HG03469 (cell line): ENCODE measurements at regions not wholly inside any gene's neighbourhood (a gene's known extent, or its start where the extent isn't known, plus 50 kb on each side); places are given as distances from the start of the nearest gene placed in this dataset.

Experiments used
- ATAC-seq: cut with Tn5 transposase; IDR thresholded peaks from one replicate; pipeline ENCODE4 v1.9.1; 2021; ENCODE audit warnings: mild to moderate bottlenecking, moderate library complexity, moderate number of reproducible peaks; ENCODE audit not compliant: unreplicated experiment

DNA sequence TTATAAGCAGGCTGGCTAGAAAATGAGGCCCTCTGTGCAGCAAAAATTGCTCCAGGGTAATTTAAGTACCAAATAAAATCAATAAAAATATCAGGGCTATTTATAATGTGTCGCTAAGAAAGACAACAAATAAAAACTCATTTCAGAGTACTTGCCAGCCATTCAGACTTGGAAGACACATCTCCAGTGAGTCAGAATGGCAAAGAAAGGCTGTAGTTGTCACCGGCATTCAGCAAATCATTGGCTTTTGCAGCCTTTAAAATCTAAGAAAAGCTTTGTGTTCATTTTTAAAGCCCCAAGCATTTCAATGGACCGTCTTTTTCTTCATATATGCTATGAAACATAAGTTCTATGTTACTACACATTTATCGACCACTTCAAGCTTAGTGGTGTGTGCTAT, 141.1 kb upstream of the HNMT start:
- no peak for ATAC-seq

DNA sequence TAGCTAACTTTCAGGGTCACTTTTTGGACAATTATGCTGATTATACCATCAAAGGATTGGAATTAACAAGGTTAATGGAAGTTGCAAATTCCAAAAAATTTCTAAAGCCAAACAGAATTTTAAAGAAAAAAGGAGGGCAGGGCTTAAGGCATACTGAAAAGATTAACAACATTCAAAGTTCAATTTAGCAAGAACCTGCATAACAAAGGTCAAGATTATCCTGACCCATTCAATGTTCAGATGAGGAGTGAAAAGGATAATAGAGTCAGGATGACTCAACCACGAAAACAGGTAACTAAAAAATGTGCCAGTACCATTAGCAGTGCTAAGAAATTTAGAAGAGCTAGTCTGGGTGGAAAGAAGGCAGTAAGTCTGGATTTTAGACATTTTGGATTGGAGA, 139.8 kb upstream of the HNMT start:
- no peak for ATAC-seq

DNA sequence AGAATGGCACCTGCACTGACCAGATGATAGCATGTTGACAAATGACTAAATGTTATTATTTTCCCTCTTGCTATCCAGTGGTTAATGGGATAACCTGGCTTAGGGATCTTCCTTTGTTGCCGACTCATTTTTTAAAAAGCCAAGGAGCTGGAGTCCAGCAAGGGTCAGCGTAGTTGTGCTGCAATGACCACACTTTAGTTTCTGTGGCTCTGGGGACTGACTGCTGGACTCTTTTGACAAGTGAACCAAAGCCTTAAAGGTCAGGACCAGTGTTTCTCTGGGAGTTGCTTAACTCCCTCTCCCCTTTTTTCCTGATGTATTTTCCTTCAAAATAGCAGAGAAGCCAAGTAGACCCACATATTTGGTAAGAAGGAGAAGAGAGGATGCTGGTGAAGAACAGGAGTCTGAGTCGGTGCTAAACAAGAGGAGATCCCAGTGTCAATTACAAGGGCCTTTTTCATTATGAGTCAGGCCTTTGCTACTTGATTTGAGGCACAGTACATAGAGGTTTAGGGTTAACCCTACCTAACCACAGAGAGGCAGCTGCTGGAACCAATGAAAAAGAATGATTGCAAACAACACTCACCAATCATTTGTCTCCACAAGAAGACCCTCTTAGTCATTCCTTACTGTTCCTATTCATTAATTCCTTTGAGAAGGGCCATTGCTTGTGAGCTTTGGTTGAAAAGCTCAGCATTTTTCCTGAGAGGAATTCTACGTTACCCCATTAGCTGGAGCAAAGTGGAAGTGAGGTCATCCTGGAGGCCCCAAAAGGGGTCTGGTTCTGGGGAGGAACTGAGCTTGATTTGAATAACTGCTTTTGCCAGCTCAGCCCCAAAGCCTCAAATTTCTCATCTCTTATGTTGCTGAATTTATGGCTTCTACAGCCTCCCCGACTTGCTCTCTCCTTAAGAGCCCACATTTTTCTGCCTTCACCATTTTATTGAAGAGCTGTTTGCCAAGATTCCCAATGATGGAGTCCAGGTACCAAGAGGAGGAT, 137.6 kb upstream of the HNMT start:
- peak; percentile 97 for ATAC-seq

DNA sequence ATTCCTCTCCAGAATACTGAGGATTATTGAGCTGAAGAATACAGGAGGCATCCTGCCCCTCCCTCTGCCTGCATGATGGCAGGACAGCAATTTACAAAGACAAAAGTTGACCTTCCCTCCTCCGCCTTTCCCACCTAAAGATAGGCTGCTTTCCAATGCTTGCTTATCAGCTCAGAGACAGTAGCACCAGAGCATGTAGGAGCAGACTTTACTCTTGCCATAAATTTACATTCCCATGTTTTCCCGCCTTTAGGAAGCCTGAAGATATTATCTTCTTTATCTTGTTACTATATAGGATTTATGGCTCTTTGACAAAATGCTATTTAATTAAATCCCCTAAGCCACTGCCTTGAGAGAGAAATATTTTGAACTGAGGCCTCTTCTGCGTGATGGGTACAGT, 135.6 kb upstream of the HNMT start:
- ATAC-seq, result no peak

DNA sequence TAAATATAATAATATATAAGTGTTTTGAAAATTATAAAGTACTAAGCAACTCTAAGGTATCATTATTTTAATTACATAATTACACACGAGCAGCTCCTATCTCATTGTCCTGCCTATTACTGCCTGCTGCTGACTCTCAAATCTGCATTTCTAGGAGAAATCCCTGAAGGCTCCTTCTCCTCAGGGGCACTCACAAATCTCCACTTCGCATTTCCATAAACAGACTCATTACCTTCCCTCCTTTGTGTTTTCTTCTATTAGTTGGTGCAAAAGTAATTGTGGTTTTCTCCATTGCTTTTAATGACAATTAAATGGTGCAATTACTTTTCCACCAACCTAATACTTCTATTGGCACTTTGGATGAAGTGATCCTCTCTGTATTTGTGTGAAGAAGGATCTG, 135.0 kb upstream of the HNMT start:
- no peak for ATAC-seq

DNA sequence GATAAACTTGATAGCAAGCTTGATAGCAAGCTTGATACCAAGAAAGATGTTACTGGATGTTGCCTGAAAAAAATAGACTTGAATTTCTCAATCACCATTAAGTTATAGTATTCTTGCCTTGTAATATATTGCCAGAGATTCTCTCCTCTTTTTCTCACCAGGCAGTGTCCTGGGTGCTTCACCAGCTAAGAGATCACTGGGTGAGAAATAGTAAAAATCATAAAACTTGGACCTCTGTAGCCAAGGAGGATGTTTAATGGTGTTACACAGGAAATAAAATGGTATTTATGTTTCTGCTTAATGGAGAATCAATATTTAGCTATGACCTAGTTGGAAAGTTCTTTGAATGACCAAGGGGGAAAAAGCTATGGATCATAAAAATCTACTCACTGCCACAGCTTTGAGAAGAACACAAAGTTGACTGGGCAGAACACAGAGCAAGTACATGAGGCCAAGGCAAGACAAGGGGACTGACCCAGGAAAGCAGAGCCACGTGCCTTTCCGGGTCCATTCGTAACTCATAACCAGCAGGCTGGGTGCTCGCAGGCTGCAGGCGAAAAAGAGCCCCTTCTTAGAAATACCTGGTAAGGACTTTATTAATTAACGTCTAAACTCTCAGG, 129.4 kb upstream of the HNMT start:
- ATAC-seq, result no peak

DNA sequence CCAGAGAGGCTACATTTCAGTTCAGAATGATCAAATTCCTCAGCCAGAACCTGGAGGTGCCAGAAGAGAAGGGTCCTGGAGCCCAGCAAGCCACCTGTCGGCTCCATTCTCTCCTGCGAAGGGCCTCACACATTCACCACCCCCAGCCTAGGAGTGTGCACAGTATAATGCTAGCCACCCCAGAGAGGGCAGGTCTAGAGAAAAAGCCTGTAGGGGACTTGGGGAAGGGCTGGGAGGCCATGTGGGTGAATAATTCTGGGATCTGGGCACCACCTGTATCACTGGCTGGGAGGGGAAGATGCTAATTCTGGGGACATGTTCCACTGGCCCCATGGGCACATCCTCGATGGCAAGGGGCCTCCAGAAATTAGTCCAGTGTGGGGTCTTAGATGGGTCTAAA, 127.6 kb upstream of the HNMT start:
- no peak for ATAC-seq

DNA sequence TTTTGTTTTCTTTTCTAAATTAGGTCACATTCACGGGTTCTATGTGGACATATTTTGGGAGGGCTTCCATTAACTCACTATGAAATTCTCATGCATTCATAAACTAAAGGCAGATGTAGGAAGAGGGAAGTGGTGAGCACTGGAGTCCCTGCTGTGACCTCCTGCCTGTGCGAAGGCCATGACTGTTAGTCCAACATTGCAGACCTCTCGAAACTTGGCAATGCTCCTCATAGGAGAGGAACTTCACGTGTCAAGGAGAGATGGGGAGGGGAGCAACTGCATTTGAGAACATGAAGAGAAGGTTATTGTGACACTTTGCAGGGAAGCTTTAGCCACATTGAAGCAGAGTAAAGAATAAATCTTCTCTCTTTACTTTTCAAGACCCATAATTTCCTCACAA, 126.4 kb upstream of the HNMT start:
- ATAC-seq, result no peak

DNA sequence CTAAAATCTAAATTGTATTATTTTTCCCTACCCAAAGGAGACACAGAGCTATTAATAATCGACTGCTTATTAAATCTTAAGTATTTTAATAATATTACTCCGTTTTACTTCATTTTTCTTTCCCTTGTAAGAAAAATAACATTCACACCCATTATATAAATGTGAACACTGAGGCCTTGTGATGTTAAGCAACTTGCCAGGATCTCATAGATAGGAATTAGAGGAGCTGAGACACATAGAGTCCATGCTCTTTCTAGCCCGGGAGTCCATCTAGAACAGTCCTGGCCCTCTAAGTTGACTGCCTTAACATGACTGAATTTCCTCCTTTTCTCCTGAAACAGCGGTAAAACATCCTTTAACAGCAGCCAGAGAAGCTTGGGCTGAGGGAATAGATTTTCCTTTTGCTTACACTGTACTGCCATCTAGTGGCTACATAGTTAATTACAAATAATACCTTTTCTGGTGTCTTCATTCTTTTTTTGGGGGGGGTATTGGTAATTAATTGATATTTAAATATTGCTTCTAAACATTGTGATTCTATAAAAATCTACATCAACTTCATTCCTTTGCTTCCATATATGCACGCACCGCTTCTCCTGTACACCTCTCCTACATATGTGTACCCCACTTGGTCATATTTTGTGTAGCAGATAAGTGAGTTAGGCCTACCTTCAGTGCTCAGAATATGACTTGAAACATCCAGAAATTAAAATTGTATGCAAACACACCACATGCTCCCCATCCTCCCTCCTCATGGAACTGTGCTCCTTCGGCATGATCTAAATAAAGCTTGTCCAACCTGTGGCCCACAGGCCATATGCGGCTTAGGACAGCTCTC, 125.8 kb upstream of the HNMT start:
- peak; percentile 44 for ATAC-seq

DNA sequence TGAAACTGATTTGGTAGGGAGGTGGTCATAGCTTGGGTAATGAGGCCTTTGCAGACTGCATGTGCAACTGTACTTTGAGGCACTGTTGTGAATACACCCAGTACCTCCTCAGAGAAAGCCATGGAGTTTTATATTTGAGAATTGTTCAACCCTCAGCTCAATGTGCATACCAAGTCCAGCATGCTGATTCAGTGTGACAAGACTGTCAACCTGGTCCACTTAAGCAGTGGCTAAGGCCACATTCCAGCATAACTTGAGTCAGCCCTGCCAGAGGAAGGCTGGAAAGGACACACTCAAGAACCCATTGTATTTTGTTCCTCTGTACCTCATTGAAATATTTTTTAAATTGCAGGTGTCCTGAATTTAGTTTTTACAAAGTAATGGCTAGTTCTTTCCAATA, 121.8 kb upstream of the HNMT start:
- no peak for ATAC-seq

DNA sequence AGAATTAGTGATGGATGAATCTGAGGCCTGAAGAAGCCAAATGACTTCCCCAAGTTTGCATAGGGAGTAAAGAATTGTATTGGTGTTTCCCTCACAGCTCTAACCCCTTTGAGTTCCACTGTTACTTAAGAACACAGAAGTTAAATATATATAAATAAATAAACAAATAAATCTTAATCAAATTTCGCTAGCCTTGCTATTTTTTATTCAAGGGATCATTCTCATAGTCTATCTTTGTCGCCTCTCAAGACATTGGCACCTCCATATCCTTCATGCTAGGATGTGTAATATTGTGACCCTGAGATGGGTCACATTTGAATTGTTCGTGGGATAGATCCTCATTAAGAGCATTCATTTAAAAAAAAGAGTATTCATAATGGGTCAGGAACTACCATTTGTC, 121.3 kb upstream of the HNMT start:
- ATAC-seq, result no peak

DNA sequence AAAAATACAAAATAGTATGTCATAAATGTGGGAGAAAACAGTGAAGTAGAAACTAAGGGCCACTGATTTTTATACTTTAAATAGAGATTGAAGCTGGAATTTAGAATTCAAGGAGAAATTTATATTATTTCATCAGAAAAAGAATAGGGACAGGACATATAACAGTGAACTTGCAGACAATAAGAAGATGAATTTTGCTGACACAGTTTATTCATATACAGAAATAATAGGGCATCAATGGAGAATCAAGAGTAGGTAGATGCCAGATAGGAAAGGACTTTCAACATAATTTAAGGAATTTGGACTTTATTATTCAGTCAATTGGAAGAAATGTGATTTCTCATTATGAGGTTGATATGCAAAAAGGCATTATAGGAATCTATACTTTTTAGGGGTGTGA, 118.9 kb upstream of the HNMT start:
- ATAC-seq, result no peak

DNA sequence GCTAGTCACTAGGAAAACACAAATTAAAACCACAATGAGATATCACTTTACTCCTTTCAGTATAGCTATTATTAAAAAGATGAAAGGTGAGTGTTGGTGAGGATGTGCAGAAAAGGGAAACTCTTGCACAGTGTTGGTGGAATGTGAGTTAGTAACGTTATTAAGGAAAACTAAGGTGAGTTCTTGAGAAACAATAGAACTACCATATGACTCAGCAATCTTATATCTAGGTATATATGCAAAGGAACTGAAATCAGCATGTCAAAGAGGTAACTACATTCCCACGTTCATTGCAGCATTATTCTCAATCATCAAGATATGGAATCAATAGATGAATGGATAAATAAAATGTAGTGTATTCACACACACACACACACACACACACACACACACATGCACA, 117.3 kb upstream of the HNMT start:
- ATAC-seq, result no peak

DNA sequence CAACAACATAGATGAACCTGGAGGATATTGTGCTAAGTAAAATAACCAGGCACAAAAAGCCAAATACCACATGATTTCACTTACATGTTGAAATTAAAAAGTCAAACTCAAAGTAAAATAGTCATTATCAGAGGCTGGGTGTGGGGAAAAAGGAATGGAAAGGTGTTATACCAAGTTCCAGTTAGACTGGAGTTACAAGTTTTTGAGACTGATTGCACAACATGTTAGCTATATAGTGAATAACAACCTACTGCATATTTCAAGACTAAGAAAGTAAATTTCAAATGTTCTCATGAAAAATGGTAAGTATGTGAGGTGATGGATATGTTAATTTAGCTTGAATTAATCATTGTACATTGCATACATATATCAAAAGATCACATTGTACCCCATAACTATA, 116.8 kb upstream of the HNMT start:
- no peak for ATAC-seq

DNA sequence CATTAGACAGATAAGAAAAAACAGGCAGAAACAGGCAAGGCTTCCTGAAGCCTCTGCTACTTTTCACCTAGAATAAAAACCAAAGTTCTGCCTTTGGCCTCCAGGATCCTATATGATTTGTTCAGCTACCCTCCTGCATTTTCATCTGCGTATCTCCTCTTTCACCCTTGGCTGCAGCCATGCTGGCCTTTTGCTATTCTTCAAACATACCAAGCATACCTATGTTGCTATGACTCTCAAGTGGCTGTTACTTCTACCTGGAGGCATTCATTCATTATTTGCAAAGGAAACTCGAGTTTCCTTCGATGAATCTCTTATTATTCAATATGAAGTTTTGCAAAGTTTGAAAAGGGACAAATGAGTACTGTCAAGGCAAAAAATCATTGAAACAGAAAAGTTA, 106.4 kb upstream of the HNMT start:
- no peak for ATAC-seq

DNA sequence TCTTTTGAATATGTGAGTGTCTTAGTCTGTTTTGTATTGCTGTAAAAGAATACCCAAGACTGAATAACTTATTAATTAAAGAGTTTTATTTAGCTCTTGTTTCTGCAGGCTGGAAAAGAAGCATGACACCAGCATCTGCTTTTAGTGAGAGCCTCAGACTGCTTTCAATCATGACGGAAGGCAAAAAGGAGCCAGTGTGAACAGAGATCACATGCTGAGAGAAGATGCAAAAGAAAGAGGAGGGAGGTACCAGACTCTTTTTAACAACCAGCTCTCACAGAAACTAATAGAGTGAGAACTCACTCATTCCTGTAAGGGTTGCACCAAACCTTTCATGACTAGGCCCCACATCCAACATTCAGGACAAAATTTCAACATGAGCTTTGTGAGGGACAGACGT, 101.6 kb upstream of the HNMT start:
- no peak for ATAC-seq

DNA sequence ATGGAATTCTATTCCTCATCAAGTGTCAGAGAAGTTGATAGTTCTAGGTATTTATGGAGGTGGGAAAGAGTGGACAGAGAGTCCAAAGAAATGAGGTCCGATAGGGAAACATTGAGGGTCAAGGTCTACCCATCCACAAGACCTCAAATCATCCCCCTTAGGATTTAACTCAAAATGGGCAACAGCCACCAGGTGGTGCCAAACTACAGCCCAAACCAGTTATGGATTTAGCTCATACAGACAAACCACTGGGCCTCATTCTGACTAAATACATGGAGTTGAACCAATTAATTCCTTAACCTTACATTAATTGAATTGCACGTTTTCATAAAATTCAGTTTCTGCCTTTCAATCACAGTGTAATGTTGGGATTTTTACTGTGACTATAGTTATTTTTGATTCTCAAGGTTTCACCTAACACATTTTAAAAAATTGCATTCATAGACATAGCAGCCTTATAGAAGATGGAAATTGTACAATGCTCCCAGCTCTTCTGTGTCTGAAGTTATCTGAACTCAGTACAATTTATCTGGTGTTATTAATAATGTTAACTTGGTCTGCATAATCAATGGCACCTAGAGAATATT, 98.2 kb upstream of the HNMT start:
- ATAC-seq, result peak; percentile 61

DNA sequence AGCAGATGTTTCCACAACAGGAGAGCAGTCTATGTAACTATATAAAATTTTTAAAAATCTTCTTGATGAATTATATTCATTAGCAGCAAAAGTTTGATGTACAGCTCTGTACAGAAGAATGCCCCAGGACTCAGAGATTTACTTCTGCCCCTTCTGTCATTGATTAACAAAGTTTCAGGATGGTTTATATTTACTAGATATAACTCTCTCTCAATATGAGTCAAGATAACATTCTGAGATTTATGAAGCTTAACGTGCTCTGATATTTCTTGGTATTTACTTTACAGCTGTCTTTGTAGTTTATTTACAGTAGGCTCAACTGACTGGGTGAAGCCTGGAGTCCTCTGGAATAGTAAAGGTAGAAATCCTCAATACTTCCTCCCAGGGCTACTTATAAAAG, 93.6 kb upstream of the HNMT start:
- peak; percentile 71 for ATAC-seq

DNA sequence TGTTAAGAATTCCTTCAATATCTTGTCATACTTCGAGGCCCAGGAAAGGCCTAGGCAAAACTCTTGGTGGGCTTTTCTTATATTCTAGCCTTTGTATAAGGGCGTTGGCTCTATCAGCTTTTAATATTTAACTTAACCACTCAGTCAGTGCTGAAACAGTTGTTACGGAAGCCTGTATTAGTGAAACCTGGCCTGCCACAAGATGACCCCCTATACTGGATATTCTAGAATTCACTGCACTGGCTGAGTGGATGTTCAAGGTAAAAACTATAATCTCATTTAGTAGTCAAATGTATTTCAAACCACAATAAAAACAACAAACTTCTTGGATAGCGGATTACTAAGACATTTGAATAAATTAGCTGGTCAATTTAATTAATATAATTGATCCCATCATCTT, 91.7 kb upstream of the HNMT start:
- no peak for ATAC-seq

DNA sequence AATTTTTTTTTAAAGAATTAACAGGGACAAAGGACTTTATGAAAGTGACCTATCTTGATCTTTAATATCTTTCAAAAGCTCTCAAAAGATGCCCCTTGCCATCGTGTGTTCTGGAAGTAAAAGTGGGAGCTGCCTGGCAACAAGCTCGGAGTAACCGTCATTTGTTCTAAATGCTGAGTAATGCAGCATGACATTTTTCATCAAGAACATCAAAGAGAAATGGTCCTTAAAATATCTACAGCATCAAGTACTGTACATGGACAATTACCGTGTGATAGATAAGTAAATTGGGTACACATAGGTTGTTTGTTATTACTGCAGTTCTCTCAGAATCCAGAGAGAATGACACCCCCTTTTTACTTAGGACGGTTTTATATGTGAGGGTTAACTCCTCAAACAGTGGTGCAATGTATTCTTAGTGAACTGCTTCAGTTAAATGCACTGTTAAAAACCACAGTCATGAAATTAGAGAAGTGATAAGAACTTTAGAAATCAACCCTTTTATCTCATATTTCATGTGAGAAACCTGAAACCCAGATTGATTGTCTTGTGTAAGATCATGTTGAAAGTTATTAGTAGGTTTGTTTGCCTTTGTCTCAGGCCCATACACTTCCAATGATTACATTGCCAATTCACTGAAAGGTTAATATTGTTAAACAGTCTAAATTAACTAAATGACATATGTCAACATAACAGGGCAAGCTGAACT, 90.6 kb upstream of the HNMT start:
- ATAC-seq, result no peak

DNA sequence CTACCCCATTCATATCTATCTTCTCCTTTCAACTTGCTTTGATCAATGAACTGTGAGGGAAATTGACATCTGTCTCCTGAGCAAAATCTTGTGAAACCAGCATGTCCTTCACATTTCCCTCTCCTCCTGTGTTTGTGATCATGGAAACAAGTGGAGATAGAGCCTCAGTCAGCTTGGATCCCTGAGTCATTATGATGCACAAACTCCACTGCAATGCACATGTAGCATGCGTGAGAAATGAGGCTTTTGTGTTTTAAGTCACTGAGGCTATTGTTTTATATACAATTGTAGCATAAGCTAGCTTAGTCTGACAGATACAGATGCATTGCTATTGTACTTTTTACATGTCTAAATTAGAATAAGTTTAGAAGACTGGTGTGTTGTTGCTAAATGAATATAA, 85.2 kb upstream of the HNMT start:
- no peak for ATAC-seq
